ENCODE measurements at regions not wholly inside any gene's neighbourhood (a gene's known extent, or its start where the extent isn't known, plus 50 kb on each side); places are given as distances from the start of the nearest gene placed in this dataset.

GRCh38 chr11:36791957-36792356 lies 193.9 kb upstream of the RAG2 start:
- Histone ChIP-seq H3K9me3 (ENCODE audit: control insufficient read depth in 2 of 2, low read length in 2 of 2) (no peaks in the 10 kb centered on the region), H3K9ac (ENCODE audit: low read length in 2 of 2) (no peak overlapping the region), H3K36me3 (ENCODE audit: control insufficient read depth in 2 of 2, insufficient read depth in 2 of 2, low read length in 2 of 2) (no peaks in the 10 kb centered on the region), H3K4me3 (ENCODE audit: low read length in 2 of 2) (no peak overlapping the region), H3K27me3 (ENCODE audit: control insufficient read depth in 1 of 2, insufficient read depth in 2 of 2, low read length in 2 of 2) (no peaks in the 10 kb centered on the region), H3K27ac (ENCODE audit: low read length) (no peak overlapping the region), H3K4me1 (ENCODE audit: control insufficient read depth, insufficient read depth, low read length) (peaks cover 5% of the 10 kb centered on the region)

GRCh38 chr11:36790526-36790925 lies 192.5 kb upstream of the RAG2 start:
- Histone ChIP-seq H3K36me3 (ENCODE audit: control insufficient read depth in 2 of 2, insufficient read depth in 2 of 2, low read length in 2 of 2) (no peaks in the 10 kb centered on the region), H3K9me3 (ENCODE audit: control insufficient read depth in 2 of 2, low read length in 2 of 2) (peaks cover 0 to 4% of the 10 kb centered on the region in 2 donors), H3K27ac (ENCODE audit: low read length) (no peak overlapping the region), H3K9ac (ENCODE audit: low read length in 2 of 2) (no peak overlapping the region), H3K4me1 (ENCODE audit: control insufficient read depth, insufficient read depth, low read length) (peaks cover 5% of the 10 kb centered on the region), H3K4me3 (ENCODE audit: low read length in 2 of 2) (no peak overlapping the region), H3K27me3 (ENCODE audit: control insufficient read depth in 1 of 2, insufficient read depth in 2 of 2, low read length in 2 of 2) (no peaks in the 10 kb centered on the region)

DNA sequence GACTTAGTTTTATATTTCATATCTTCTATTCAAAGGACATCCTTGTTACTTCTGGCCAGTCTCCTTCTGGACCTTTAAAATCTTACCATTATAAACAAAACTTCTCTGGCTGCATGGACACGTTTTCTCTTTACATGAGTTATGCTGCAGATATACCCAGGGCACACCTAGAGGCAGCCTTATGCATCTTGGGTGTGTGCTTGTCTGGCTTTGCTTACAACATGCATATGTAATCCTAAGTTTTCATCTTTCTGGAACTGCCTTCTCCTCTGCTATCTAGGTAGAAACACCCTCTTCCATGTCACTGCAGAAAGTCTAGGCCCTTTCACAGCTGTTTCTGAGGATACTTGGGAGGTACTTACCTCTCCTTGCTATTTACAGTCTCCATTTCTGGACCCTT lies 185.8 kb upstream of the RAG2 start:
- Histone ChIP-seq H3K36me3 (ENCODE audit: control insufficient read depth in 2 of 2, insufficient read depth in 2 of 2, low read length in 2 of 2) (no peaks in the 10 kb centered on the region), H3K4me3 (ENCODE audit: low read length in 2 of 2) (no peak overlapping the region), H3K9ac (ENCODE audit: low read length in 2 of 2) (no peak overlapping the region), H3K9me3 (ENCODE audit: control insufficient read depth in 2 of 2, low read length in 2 of 2) (peaks cover 0 to 4% of the 10 kb centered on the region in 2 donors), H3K27ac (ENCODE audit: low read length) (no peak overlapping the region), H3K4me1 (ENCODE audit: control insufficient read depth, insufficient read depth, low read length) (no peaks in the 10 kb centered on the region), H3K27me3 (ENCODE audit: control insufficient read depth in 1 of 2, insufficient read depth in 2 of 2, low read length in 2 of 2) (no peaks in the 10 kb centered on the region)

DNA sequence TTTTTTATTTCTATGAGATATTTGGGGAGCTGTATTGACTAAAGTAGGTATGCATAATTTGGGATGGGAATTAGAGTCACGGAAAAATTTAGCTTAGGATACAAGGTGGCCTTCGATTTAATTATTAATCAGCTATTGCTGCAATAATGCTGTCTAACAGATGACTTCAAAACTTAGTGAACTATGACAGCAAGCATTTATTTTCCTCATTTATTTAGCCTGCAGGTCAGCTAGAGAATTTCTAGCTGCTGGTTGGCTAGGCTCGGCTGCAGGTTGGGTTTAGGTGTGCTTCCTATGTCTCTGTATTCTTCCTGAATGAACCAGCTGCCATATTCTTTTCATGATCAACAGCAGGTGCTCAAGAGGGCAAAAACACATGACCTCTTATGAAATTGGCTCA lies 181.8 kb upstream of the RAG2 start:
- H3K4me3 ChIP-seq (ENCODE audit: low read length in 2 of 2) = no peak overlapping the region
- H3K4me1 ChIP-seq (ENCODE audit: control insufficient read depth, insufficient read depth, low read length) = no peaks in the 10 kb centered on the region
- H3K27me3 ChIP-seq (ENCODE audit: control insufficient read depth in 1 of 2, insufficient read depth in 2 of 2, low read length in 2 of 2) = no peaks in the 10 kb centered on the region
- H3K9me3 ChIP-seq (ENCODE audit: control insufficient read depth in 2 of 2, low read length in 2 of 2) = no peaks in the 10 kb centered on the region
- no peak overlapping the region for H3K27ac ChIP-seq (ENCODE audit: low read length)
- no peak overlapping the region for H3K9ac ChIP-seq (ENCODE audit: low read length in 2 of 2)
- H3K36me3 ChIP-seq (ENCODE audit: control insufficient read depth in 2 of 2, insufficient read depth in 2 of 2, low read length in 2 of 2) = no peaks in the 10 kb centered on the region

- no peak overlapping the region for H3K9ac ChIP-seq (ENCODE audit: low read length in 2 of 2)
- no peak overlapping the region for H3K4me3 ChIP-seq (ENCODE audit: low read length in 2 of 2)
- no peaks in the 10 kb centered on the region for H3K4me1 ChIP-seq (ENCODE audit: control insufficient read depth, insufficient read depth, low read length)
- no peaks in the 10 kb centered on the region for H3K27me3 ChIP-seq (ENCODE audit: control insufficient read depth in 1 of 2, insufficient read depth in 2 of 2, low read length in 2 of 2)
- H3K36me3 ChIP-seq (ENCODE audit: control insufficient read depth in 2 of 2, insufficient read depth in 2 of 2, low read length in 2 of 2) = no peaks in the 10 kb centered on the region
- no peaks in the 10 kb centered on the region for H3K9me3 ChIP-seq (ENCODE audit: control insufficient read depth in 2 of 2, low read length in 2 of 2)
- no peak overlapping the region for H3K27ac ChIP-seq (ENCODE audit: low read length)
Measured at GRCh38 chr11:36777311-36777710, 179.3 kb upstream of the RAG2 start.

DNA sequence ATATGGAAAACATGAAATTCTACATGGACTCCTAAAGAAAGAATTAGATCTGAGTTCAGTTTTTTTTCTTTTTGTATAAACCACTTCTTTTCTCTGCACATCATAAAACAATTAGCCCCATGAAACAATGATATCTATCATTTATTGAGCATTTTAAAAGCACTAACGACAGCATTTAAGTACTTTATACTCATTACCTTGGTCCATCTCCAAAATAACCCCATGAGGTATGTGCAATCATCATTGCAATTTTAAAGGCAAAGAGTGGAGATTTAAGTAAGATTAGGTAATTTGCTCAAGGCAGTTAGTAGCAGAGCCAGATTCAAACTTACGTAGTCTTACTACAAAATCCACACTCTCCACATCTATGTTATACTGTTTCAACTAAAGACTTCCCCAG lies 177.7 kb upstream of the RAG2 start:
- Histone ChIP-seq H3K27ac (ENCODE audit: low read length) (no peak overlapping the region), H3K27me3 (ENCODE audit: control insufficient read depth in 1 of 2, insufficient read depth in 2 of 2, low read length in 2 of 2) (no peaks in the 10 kb centered on the region), H3K4me1 (ENCODE audit: control insufficient read depth, insufficient read depth, low read length) (no peaks in the 10 kb centered on the region), H3K9me3 (ENCODE audit: control insufficient read depth in 2 of 2, low read length in 2 of 2) (no peaks in the 10 kb centered on the region), H3K9ac (ENCODE audit: low read length in 2 of 2) (no peak overlapping the region), H3K36me3 (ENCODE audit: control insufficient read depth in 2 of 2, insufficient read depth in 2 of 2, low read length in 2 of 2) (no peaks in the 10 kb centered on the region), H3K4me3 (ENCODE audit: low read length in 2 of 2) (no peak overlapping the region)

DNA sequence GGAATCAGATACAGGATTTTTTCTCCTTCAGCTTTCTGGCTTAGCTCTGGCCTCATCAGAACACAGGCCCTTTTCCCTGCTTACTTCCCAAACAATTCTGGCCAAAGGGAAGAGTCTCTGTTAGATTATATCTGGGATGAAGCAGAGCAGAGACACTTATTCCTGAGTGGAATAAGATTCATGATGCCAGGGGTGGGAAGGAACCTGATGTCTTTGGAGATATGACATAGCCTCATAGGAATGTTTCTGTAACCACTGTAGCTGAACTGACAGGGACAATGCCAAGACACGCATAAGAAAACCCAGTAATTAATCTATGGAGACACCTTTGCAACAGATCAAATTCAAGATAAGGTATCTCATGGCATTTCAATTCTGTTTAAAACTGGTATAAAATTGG lies 177.1 kb upstream of the RAG2 start:
- Histone ChIP-seq H3K27ac (ENCODE audit: low read length) (no peak overlapping the region), H3K27me3 (ENCODE audit: control insufficient read depth in 1 of 2, insufficient read depth in 2 of 2, low read length in 2 of 2) (no peaks in the 10 kb centered on the region), H3K36me3 (ENCODE audit: control insufficient read depth in 2 of 2, insufficient read depth in 2 of 2, low read length in 2 of 2) (no peaks in the 10 kb centered on the region), H3K9me3 (ENCODE audit: control insufficient read depth in 2 of 2, low read length in 2 of 2) (no peaks in the 10 kb centered on the region), H3K9ac (ENCODE audit: low read length in 2 of 2) (no peak overlapping the region), H3K4me3 (ENCODE audit: low read length in 2 of 2) (no peak overlapping the region), H3K4me1 (ENCODE audit: control insufficient read depth, insufficient read depth, low read length) (no peaks in the 10 kb centered on the region)

GRCh38 chr11:36774603-36775002 lies 176.6 kb upstream of the RAG2 start:
- Histone ChIP-seq H3K9me3 (ENCODE audit: control insufficient read depth in 2 of 2, low read length in 2 of 2) (no peaks in the 10 kb centered on the region), H3K4me3 (ENCODE audit: low read length in 2 of 2) (no peak overlapping the region), H3K4me1 (ENCODE audit: control insufficient read depth, insufficient read depth, low read length) (no peaks in the 10 kb centered on the region), H3K27me3 (ENCODE audit: control insufficient read depth in 1 of 2, insufficient read depth in 2 of 2, low read length in 2 of 2) (no peaks in the 10 kb centered on the region), H3K9ac (ENCODE audit: low read length in 2 of 2) (no peak overlapping the region), H3K36me3 (ENCODE audit: control insufficient read depth in 2 of 2, insufficient read depth in 2 of 2, low read length in 2 of 2) (no peaks in the 10 kb centered on the region), H3K27ac (ENCODE audit: low read length) (no peak overlapping the region)

DNA sequence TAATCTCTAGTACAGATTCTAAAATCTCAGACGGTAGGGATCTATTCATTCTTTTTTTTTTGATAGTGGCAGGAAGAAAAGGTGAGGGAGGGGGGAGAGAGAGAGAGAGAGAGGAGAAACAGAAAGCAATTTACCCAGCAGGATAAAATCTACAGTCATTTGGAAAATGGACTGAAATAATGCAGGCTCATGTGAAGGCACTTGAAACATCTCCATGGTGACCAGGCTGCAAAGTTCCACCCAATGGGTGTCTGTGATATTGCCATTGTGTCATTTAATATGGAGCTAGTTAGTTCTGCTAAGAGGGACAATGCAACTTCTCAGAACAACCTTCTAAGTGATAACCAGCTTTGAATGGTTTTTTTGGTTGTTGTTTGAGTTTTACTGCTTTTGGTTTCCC lies 165.2 kb upstream of the RAG2 start:
- Histone ChIP-seq H3K9me3 (ENCODE audit: control insufficient read depth in 2 of 2, low read length in 2 of 2) (no peaks in the 10 kb centered on the region), H3K9ac (ENCODE audit: low read length in 2 of 2) (no peak overlapping the region), H3K27ac (ENCODE audit: low read length) (no peak overlapping the region), H3K4me1 (ENCODE audit: control insufficient read depth, insufficient read depth, low read length) (no peaks in the 10 kb centered on the region), H3K36me3 (ENCODE audit: control insufficient read depth in 2 of 2, insufficient read depth in 2 of 2, low read length in 2 of 2) (no peaks in the 10 kb centered on the region), H3K4me3 (ENCODE audit: low read length in 2 of 2) (no peak overlapping the region), H3K27me3 (ENCODE audit: control insufficient read depth in 1 of 2, insufficient read depth in 2 of 2, low read length in 2 of 2) (no peaks in the 10 kb centered on the region)

DNA sequence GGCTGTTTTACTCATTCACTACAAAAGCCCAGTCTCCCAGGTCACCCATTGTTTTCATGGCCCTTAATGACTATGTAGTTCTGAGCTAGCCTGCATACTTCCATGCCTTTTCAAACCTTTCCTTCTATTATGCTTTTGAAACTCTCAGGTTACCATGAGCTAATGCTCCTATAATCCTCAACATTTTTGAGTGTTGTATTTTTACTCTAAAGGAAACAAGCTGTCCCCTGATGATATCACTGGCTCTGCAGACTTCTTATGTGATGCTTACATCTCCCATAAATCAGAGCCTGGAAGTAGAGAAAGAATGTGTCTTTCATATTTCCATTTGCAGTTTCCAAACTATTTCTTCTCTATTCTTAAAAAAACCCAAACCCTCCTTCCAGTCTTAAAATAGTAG lies 159.0 kb upstream of the RAG2 start:
- Histone ChIP-seq H3K27ac (ENCODE audit: low read length) (no peak overlapping the region), H3K4me3 (ENCODE audit: low read length in 2 of 2) (no peak overlapping the region), H3K9ac (ENCODE audit: low read length in 2 of 2) (no peak overlapping the region), H3K4me1 (ENCODE audit: control insufficient read depth, insufficient read depth, low read length) (peaks cover 13% of the 10 kb centered on the region), H3K36me3 (ENCODE audit: control insufficient read depth in 2 of 2, insufficient read depth in 2 of 2, low read length in 2 of 2) (no peaks in the 10 kb centered on the region), H3K27me3 (ENCODE audit: control insufficient read depth in 1 of 2, insufficient read depth in 2 of 2, low read length in 2 of 2) (no peaks in the 10 kb centered on the region), H3K9me3 (ENCODE audit: control insufficient read depth in 2 of 2, low read length in 2 of 2) (no peaks in the 10 kb centered on the region)

GRCh38 chr11:36753960-36754359 lies 155.9 kb upstream of the RAG2 start:
- H3K27ac ChIP-seq (ENCODE audit: low read length) = no peak overlapping the region
- H3K4me1 ChIP-seq (ENCODE audit: control insufficient read depth, insufficient read depth, low read length) = peaks cover 19% of the 10 kb centered on the region
- no peaks in the 10 kb centered on the region for H3K9me3 ChIP-seq (ENCODE audit: control insufficient read depth in 2 of 2, low read length in 2 of 2)
- H3K9ac ChIP-seq (ENCODE audit: low read length in 2 of 2) = no peak overlapping the region
- H3K36me3 ChIP-seq (ENCODE audit: control insufficient read depth in 2 of 2, insufficient read depth in 2 of 2, low read length in 2 of 2) = no peaks in the 10 kb centered on the region
- no peak overlapping the region for H3K4me3 ChIP-seq (ENCODE audit: low read length in 2 of 2)
- H3K27me3 ChIP-seq (ENCODE audit: control insufficient read depth in 1 of 2, insufficient read depth in 2 of 2, low read length in 2 of 2) = no peaks in the 10 kb centered on the region

GRCh38 chr11:36751996-36752395 lies 154.0 kb upstream of the RAG2 start:
- no peaks in the 10 kb centered on the region for H3K9me3 ChIP-seq (ENCODE audit: control insufficient read depth in 2 of 2, low read length in 2 of 2)
- H3K4me3 ChIP-seq (ENCODE audit: low read length in 2 of 2) = no peak overlapping the region
- H3K27me3 ChIP-seq (ENCODE audit: control insufficient read depth in 1 of 2, insufficient read depth in 2 of 2, low read length in 2 of 2) = no peaks in the 10 kb centered on the region
- H3K36me3 ChIP-seq (ENCODE audit: control insufficient read depth in 2 of 2, insufficient read depth in 2 of 2, low read length in 2 of 2) = no peaks in the 10 kb centered on the region
- H3K9ac ChIP-seq (ENCODE audit: low read length in 2 of 2) = no peak overlapping the region
- peaks cover 19% of the 10 kb centered on the region for H3K4me1 ChIP-seq (ENCODE audit: control insufficient read depth, insufficient read depth, low read length)
- H3K27ac ChIP-seq (ENCODE audit: low read length) = no peak overlapping the region
